Left ventricle myocardium inferior (tissue), 1 donor: ENCODE measurements at regions not wholly inside any gene's neighbourhood (a gene's known extent, or its start where the extent isn't known, plus 50 kb on each side); places are given as distances from the start of the nearest gene placed in this dataset.

Source experiments
- DNase-seq: peaks from one replicate; pipeline ENCODE4 v3.0.0-alpha.2; 2020
- H3K27ac ChIP-seq: fragments of 200-600 bp; replicated peaks from 2 replicates; pipeline ENCODE4 v1.8.0; 2021
- H3K27me3 ChIP-seq: fragments of 200-600 bp; 2 replicates; pipeline ENCODE4 v1.8.0; 2021; ENCODE audit warnings: low read depth
- H3K36me3 ChIP-seq: fragments of 200-600 bp; 2 replicates; pipeline ENCODE4 v1.8.0; 2021
- H3K4me1 ChIP-seq: fragments of 200-600 bp; 2 replicates; pipeline ENCODE4 v1.8.0; 2021
- H3K4me3 ChIP-seq: fragments of 200-600 bp; 2 replicates; pipeline ENCODE4 v1.8.0; 2021; ENCODE audit warnings: mild to moderate bottlenecking, moderate library complexity
- H3K9me3 ChIP-seq: fragments of 200-600 bp; replicated peaks from 2 replicates; pipeline ENCODE4 v1.8.0; 2021
- intact Hi-C: fragments of 100-400 bp; cut with micrococcal nuclease; formaldehyde crosslinking; loops from one replicate; pipeline ENCODE4 v1.11.0; 2022
- TF ChIP-seq, protein P1 (sequence below): fragments of 200-600 bp; IDR thresholded peaks from 2 replicates; pipeline ENCODE4 v1.8.0; 2021; ENCODE audit warnings: antibody characterized with exemption, mild to moderate bottlenecking, borderline replicate concordance
- donor health status: DM: no; HTN: yes; CAD: no; lungs with severe emphysema.

DNA sequence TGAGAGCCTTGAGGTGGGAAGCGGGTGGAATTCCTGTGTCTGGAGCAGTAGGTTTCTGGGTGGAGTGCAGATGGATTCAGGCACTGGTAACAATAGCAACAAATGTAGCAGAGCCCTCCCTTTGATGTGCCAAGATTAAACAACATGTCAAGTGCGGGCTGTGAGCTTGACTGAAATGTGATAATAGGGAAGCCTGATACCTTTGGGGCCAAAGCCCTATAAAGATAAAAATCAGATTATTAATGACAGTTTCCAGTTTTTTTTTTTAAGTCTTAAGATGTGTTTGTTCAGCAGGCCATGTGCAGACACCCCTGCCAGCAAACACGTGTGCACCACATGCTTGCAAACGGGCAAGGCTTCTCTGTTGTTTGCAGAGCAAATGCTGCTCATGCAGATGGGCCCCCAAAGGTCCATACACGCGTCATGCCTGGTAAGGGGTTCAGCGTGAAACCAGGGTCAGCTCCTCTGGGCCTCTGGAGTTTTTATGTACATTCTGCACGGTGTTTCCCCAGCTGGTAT is 193.2 kb downstream of the GADD45G start:
- peaks cover 25% of the 10 kb centered on the region for H3K4me1 ChIP-seq
- H3K27me3 ChIP-seq, result no peaks in the 10 kb centered on the region
- no peaks in the 10 kb centered on the region for H3K36me3 ChIP-seq
- H3K4me3 ChIP-seq, result no peak overlapping the region
- intact Hi-C loops, result no loop called here
- TF ChIP-seq, protein P1, sequence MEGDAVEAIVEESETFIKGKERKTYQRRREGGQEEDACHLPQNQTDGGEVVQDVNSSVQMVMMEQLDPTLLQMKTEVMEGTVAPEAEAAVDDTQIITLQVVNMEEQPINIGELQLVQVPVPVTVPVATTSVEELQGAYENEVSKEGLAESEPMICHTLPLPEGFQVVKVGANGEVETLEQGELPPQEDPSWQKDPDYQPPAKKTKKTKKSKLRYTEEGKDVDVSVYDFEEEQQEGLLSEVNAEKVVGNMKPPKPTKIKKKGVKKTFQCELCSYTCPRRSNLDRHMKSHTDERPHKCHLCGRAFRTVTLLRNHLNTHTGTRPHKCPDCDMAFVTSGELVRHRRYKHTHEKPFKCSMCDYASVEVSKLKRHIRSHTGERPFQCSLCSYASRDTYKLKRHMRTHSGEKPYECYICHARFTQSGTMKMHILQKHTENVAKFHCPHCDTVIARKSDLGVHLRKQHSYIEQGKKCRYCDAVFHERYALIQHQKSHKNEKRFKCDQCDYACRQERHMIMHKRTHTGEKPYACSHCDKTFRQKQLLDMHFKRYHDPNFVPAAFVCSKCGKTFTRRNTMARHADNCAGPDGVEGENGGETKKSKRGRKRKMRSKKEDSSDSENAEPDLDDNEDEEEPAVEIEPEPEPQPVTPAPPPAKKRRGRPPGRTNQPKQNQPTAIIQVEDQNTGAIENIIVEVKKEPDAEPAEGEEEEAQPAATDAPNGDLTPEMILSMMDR, result no peak
- H3K9me3 ChIP-seq, result no peaks in the 10 kb centered on the region
- DNase-seq, result no peak
- H3K27ac ChIP-seq, result no peak overlapping the region

DNA sequence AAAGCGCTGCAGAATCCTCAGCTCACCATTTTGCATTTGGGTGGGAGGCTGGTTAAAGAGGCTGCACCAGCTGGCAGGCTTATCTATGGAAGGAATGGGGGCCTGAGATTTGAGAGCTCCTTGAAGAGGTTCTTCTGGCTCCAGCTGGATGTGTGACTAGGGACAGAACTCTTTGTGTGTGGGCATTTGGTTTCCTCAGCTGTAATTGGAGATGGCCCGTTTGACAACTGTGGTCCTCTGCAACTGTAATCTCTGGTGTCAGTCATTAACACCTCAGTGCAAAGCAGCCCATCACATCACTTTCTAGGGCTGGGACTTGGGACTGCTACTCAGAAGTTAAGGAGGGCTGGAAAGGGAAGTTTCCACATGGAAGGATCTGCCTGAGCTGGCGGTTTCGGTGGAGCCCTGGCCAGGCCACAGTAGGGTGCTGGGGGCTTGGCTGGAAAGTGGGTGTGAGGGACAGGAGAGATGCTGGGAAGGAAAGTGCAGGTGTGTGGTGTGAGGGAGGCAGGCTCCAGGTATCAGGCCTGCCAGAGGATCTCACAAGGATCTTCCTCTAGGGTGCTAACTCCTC is 193.8 kb downstream of the GADD45G start:
- no peaks in the 10 kb centered on the region for H3K36me3 ChIP-seq
- H3K9me3 ChIP-seq, result no peaks in the 10 kb centered on the region
- intact Hi-C loops, result no loop called here
- no peak overlapping the region for H3K4me3 ChIP-seq
- H3K4me1 ChIP-seq, result peaks cover 31% of the 10 kb centered on the region
- no peak for DNase-seq
- TF ChIP-seq, protein P1, result no peak
- no peaks in the 10 kb centered on the region for H3K27me3 ChIP-seq
- no peak overlapping the region for H3K27ac ChIP-seq

DNA sequence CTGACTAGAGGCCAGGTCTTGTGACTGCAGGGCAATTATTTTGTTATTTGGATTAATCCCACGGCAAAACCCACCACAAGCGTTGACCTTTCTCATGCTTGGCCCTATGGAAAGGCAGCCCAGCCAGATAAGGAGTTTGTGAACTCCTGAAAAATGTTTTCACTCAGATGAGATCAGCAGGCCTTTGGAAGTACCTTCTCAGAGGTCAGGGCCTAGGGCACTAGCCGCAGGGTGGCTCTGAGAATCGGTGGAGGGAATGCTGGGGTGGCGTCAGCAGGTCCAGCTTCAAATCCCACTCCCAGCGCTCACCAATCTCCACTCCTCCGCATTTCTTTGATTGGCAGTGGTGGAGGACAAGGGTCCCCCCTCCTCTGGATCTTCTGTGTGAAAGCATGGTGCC is 194.4 kb downstream of the GADD45G start:
- no peak overlapping the region for H3K4me3 ChIP-seq
- TF ChIP-seq, protein P1, result no peak
- H3K4me1 ChIP-seq, result peaks cover 33% of the 10 kb centered on the region
- no peaks in the 10 kb centered on the region for H3K9me3 ChIP-seq
- intact Hi-C loops, result no loop called here
- DNase-seq, result no peak
- no peaks in the 10 kb centered on the region for H3K36me3 ChIP-seq
- no peak overlapping the region for H3K27ac ChIP-seq
- no peaks in the 10 kb centered on the region for H3K27me3 ChIP-seq

DNA sequence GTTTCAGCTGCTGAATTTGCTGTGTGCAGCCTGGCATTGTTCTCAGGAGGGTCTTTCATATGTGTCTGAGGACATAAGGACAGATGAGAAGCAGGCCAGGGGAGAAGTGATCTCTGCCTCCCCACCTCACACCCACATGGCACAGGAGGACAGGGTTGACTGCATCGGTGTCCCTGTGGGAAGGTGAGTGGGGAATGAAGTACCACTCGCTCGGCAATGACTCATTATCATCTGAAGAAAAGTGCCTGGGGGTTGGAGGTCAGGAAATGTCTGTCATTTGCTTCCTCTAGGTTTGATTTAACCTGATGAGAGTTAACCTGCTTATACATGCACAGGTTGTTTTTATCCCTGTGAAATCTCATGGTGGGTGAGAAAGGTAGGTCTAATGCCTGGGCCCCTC is 195.0 kb downstream of the GADD45G start:
- Histone ChIP-seq H3K27me3 (no peaks in the 10 kb centered on the region), H3K4me1 (peaks cover 32% of the 10 kb centered on the region), H3K4me3 (no peak overlapping the region), H3K9me3 (no peaks in the 10 kb centered on the region), H3K36me3 (no peaks in the 10 kb centered on the region), H3K27ac (no peak overlapping the region)
- TF ChIP-seq, protein P1, result no peak
- intact Hi-C loops, result no loop called here
- no peak for DNase-seq

DNA sequence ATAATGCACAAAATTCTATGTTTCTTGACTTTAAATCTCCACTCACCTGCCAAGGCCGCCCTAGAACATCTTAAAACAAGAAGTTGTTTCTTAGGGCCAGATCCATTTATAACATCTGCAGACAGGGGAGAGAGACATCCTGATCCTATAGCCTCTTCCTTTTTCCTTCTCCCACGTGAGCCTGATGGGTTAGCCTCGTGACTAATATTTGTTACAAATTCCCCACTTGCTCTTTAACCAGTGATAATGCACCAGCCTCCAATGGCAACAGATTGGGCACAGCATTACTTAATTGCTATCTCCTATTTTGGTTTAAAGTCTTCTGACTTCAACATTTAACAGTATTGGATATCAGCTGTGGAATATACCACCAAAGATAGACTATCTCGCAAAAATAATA is 196.5 kb downstream of the GADD45G start:
- intact Hi-C loops, result no loop called here
- peaks cover 34% of the 10 kb centered on the region for H3K4me1 ChIP-seq
- no peak overlapping the region for H3K4me3 ChIP-seq
- H3K27me3 ChIP-seq, result no peaks in the 10 kb centered on the region
- no peaks in the 10 kb centered on the region for H3K36me3 ChIP-seq
- DNase-seq, result no peak
- no peaks in the 10 kb centered on the region for H3K9me3 ChIP-seq
- TF ChIP-seq, protein P1, result no peak
- H3K27ac ChIP-seq, result no peak overlapping the region
